ENCODE measurements at regions not wholly inside any gene's neighbourhood (a gene's known extent, or its start where the extent isn't known, plus 50 kb on each side); places are given as distances from the start of the nearest gene placed in this dataset.

- no peak for TF ChIP-seq CTCF (IDR thresholded peaks at IDR 0.05)
- no peak for TF ChIP-seq POLR2A (IDR thresholded peaks at IDR 0.05)
Measured at GRCh38 chr2:167787562-167787961, 459.8 kb downstream of the STK39 start.
